ENCODE measurements at regions not wholly inside any gene's neighbourhood (a gene's known extent, or its start where the extent isn't known, plus 50 kb on each side); places are given as distances from the start of the nearest gene placed in this dataset.

- no peak for DNase-seq (ENCODE audit: low read depth)
Measured at GRCh38 chr12:76206039-76206676, 121.7 kb upstream of the NAP1L1 start.

GRCh38 chr12:76202621-76203020 lies 118.1 kb upstream of the NAP1L1 start:
- no peak for TF ChIP-seq CTCF (conservative IDR thresholded peaks at IDR 0.05; ENCODE audit: low read depth, low read length)
- no peak for DNase-seq (ENCODE audit: low read depth)
- no peak overlapping the region for H3K4me3 ChIP-seq (ENCODE audit: low read depth, low read length)

More at GRCh38 chr12:76206039-76206676, 121.7 kb upstream of the NAP1L1 start:
- no peak for TF ChIP-seq CTCF (conservative IDR thresholded peaks at IDR 0.05; ENCODE audit: low read depth, low read length)
- H3K4me3 ChIP-seq (ENCODE audit: low read depth, low read length), result no peak overlapping the region

- peak; percentile 56 for DNase-seq (ENCODE audit: low read depth)
- no peak for TF ChIP-seq CTCF (conservative IDR thresholded peaks at IDR 0.05; ENCODE audit: low read depth, low read length)
- H3K4me3 ChIP-seq (ENCODE audit: low read depth, low read length), result no peak overlapping the region
Measured at GRCh38 chr12:76201758-76202157, 117.3 kb upstream of the NAP1L1 start.

- DNase-seq (ENCODE audit: low read depth), result no peak
- TF ChIP-seq CTCF (conservative IDR thresholded peaks at IDR 0.05; ENCODE audit: low read depth, low read length), result no peak
Measured at GRCh38 chr12:76201316-76201715, 116.8 kb upstream of the NAP1L1 start.

GRCh38 chr12:76199808-76200207 lies 115.3 kb upstream of the NAP1L1 start:
- no peak for TF ChIP-seq CTCF (conservative IDR thresholded peaks at IDR 0.05; ENCODE audit: low read depth, low read length)
- peak; percentile 89 for DNase-seq (ENCODE audit: low read depth)
- no peak overlapping the region for H3K4me3 ChIP-seq (ENCODE audit: low read depth, low read length)

More at GRCh38 chr12:76201316-76201715, 116.8 kb upstream of the NAP1L1 start:
- H3K4me3 ChIP-seq (ENCODE audit: low read depth, low read length), result no peak overlapping the region

GRCh38 chr12:76198839-76199238 lies 114.4 kb upstream of the NAP1L1 start:
- DNase-seq (ENCODE audit: low read depth), result no peak
- no peak overlapping the region for H3K4me3 ChIP-seq (ENCODE audit: low read depth, low read length)
- TF ChIP-seq CTCF (conservative IDR thresholded peaks at IDR 0.05; ENCODE audit: low read depth, low read length), result no peak

GRCh38 chr12:76197283-76197682 lies 112.8 kb upstream of the NAP1L1 start:
- no peak for DNase-seq (ENCODE audit: low read depth)
- H3K4me3 ChIP-seq (ENCODE audit: low read depth, low read length), result no peak overlapping the region
- no peak for TF ChIP-seq CTCF (conservative IDR thresholded peaks at IDR 0.05; ENCODE audit: low read depth, low read length)
